Liver (tissue), 8 donors: ENCODE measurements at regions not wholly inside any gene's neighbourhood (a gene's known extent, or its start where the extent isn't known, plus 50 kb on each side); places are given as distances from the start of the nearest gene placed in this dataset.
"Not testable (repeated sequence)": the region's sequence is repeated elsewhere in the genome, so short reads cannot be mapped to it uniquely, and the experiment has no call there.

Source experiments
- DNase-seq: peaks from one replicate; pipeline ENCODE4 v3.0.0-alpha.2; 2017; ENCODE audit warnings: low spot score
- H3K27ac ChIP-seq, 2 donors: one replicate each; pipeline ENCODE4 v1.7.0; 2013; ENCODE audit warnings: inconsistent platforms in 2 of 2, low read length in 2 of 2, control low read depth in 1 of 2, low read depth in 1 of 2, mild to moderate bottlenecking in 1 of 2
- H3K27me3 ChIP-seq, 4 donors: one replicate each; pipeline versions ENCODE4 v1.6.1 to v1.7.0; 2013; ENCODE audit warnings: low read length in 3 of 4, inconsistent platforms in 1 of 4, mild to moderate bottlenecking in 1 of 4, moderate library complexity in 1 of 4; ENCODE audit not compliant: control insufficient read depth in 4 of 4, insufficient read depth in 4 of 4
- H3K36me3 ChIP-seq, 4 donors: one replicate each; pipeline versions ENCODE4 v1.6.1 to v1.7.0; 2013; ENCODE audit warnings: low read length in 3 of 4, mild to moderate bottlenecking in 3 of 4, low read depth in 1 of 4, moderate library complexity in 1 of 4; ENCODE audit not compliant: control insufficient read depth in 4 of 4, insufficient read depth in 3 of 4
- H3K4me1 ChIP-seq, 4 donors: one replicate each; pipeline versions ENCODE4 v1.6.1 to v1.7.0; 2013; ENCODE audit warnings: low read length in 3 of 4, mild to moderate bottlenecking in 3 of 4, moderate library complexity in 1 of 4; ENCODE audit not compliant: control insufficient read depth in 4 of 4, insufficient read depth in 4 of 4
- H3K4me3 ChIP-seq, 3 donors: one replicate each; pipeline versions ENCODE4 v1.6.1 to v1.7.0; 2013; ENCODE audit warnings: low read length in 3 of 3, control low read depth in 1 of 3, low read depth in 1 of 3, mild to moderate bottlenecking in 1 of 3
- H3K9ac ChIP-seq, 2 donors: one replicate each; pipeline ENCODE4 v1.7.0; 2013; ENCODE audit warnings: low read length in 2 of 2, mild to moderate bottlenecking in 2 of 2, moderate library complexity in 2 of 2, control low read depth in 1 of 2, low read depth in 1 of 2
- H3K9me3 ChIP-seq, 4 donors: one replicate each; pipeline versions ENCODE4 v1.6.1 to v1.7.0; 2013; ENCODE audit warnings: low read length in 3 of 4; ENCODE audit not compliant: control insufficient read depth in 4 of 4
- ATF3 ChIP-seq: IDR thresholded peaks from 2 replicates; pipeline ENCODE4 v1.6.1; 2016; ENCODE audit warnings: antibody characterized with exemption
- EGR1 ChIP-seq, 2 donors: IDR thresholded peaks; 2 replicates each; pipeline ENCODE4 v1.6.1; 2016 to 2018; ENCODE audit warnings: antibody characterized with exemption in 2 of 2, low read depth in 2 of 2
- GABPA ChIP-seq, 2 donors: IDR thresholded peaks in 1 of 2; conservative IDR thresholded peaks in 1 of 2; 2 replicates each; pipeline ENCODE4 v1.6.1; 2016; ENCODE audit warnings: antibody characterized with exemption in 2 of 2, mild to moderate bottlenecking in 1 of 2, moderate library complexity in 1 of 2
- HNF4A ChIP-seq, 2 donors: conservative IDR thresholded peaks; 2 replicates each; pipeline ENCODE4 v1.6.1; 2016; ENCODE audit warnings: antibody characterized with exemption in 2 of 2, mild to moderate bottlenecking in 2 of 2
- HNF4G ChIP-seq: IDR thresholded peaks from 2 replicates; pipeline ENCODE4 v1.6.1; 2016; ENCODE audit warnings: antibody characterized with exemption
- JUND ChIP-seq, 2 donors: IDR thresholded peaks; 2 replicates each; pipeline ENCODE4 v1.6.1; 2016; ENCODE audit warnings: antibody characterized with exemption in 2 of 2
- MAX ChIP-seq: IDR thresholded peaks from 2 replicates; pipeline ENCODE4 v1.6.1; 2016; ENCODE audit warnings: antibody characterized with exemption
- RAD21 ChIP-seq, 2 donors: IDR thresholded peaks; 2 replicates each; pipeline ENCODE4 v1.6.1; 2016; ENCODE audit warnings: antibody characterized with exemption in 2 of 2, mild to moderate bottlenecking in 2 of 2
- SP1 ChIP-seq: IDR thresholded peaks from 2 replicates; pipeline ENCODE4 v1.6.1; 2018; ENCODE audit warnings: antibody characterized with exemption, mild to moderate bottlenecking
- WGBS: extraction: QIAGEN DNeasy Blood & Tissue Kit; methylation state at CpG from one replicate; pipeline ENCODE4 v1.1.7; 2013; 5-methylcytosine and 5-hydroxymethylcytosine counted together
- TF ChIP-seq, protein P1 (sequence below): fragments of 150-350 bp; IDR thresholded peaks from 2 replicates; pipeline ENCODE4 v1.5.1; 2017; ENCODE audit warnings: improper control_type of control experiment, low read depth, low read length; ENCODE audit not compliant: missing input control
- TF ChIP-seq, protein P2 (sequence below): IDR thresholded peaks from 2 replicates; pipeline ENCODE4 v1.6.1; 2016; ENCODE audit warnings: antibody characterized with exemption, mild to moderate bottlenecking
- donor health status: healthy.
- donor health status: healthy.
- donor health status: healthy.
- donor health status: healthy.
- donor health status: healthy.

DNA sequence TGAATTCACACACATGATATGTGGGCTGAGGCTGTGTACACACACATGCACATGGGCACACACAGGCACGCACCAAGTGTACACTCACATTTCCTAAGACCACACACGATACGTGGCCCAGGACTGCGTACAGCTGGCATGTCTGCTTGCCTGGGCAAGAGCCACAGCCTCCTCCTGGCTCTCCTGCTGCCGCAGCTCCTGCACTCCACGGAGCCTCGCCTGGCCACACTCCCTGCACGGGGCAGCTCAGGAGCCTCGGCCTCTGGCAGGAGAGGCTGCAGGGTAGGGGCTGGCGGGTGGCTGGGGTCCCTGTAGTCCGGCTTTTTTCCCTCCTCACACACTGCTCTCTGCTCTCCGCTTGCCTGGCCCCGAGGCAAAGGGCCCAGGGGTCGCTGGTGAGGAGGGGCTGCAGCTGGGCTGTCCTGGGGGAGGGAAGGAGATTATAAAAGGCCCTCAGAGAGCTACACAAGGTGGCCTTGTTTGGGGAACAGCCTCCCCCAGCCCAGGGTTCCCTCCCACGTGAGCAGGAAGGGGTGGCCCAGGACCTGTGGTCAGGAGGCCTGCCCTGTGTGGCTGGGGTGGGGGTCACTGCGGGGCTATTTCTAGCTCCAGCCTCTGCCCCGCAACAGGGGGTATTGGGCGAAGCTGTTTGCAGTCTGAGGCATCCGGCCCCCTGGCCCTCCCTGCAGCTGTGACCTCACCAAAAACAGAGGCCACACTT lies 89.0 kb upstream of the SFSWAP start:
- Histone ChIP-seq H3K9ac (no peak overlapping the region), H3K4me3 (no peak overlapping the region), H3K27ac (no peak overlapping the region), H3K27me3 (peaks cover 0 to 2% (median 0%) of the 10 kb centered on the region in 4 donors), H3K4me1 (no peaks in the 10 kb centered on the region), H3K9me3 (no peaks in the 10 kb centered on the region), H3K36me3 (no peaks in the 10 kb centered on the region)
- WGBS: 39% methylated on average over 19 of the region's 19 CpGs
- no peak for DNase-seq
- TF ChIP-seq HNF4G (no peak), EGR1 (IDR thresholded peaks at IDR 0.05; ENCODE audit: low read depth in 2 of 2) (no peak), HNF4A (conservative IDR thresholded peaks at IDR 0.05) (no peak), GABPA (IDR thresholded peaks at IDR 0.05 in 1 of 2, conservative IDR thresholded peaks at IDR 0.05 in 1 of 2) (no peak), MAX (no peak), ATF3 (no peak), SP1 (no peak)
- TF ChIP-seq, protein P1, sequence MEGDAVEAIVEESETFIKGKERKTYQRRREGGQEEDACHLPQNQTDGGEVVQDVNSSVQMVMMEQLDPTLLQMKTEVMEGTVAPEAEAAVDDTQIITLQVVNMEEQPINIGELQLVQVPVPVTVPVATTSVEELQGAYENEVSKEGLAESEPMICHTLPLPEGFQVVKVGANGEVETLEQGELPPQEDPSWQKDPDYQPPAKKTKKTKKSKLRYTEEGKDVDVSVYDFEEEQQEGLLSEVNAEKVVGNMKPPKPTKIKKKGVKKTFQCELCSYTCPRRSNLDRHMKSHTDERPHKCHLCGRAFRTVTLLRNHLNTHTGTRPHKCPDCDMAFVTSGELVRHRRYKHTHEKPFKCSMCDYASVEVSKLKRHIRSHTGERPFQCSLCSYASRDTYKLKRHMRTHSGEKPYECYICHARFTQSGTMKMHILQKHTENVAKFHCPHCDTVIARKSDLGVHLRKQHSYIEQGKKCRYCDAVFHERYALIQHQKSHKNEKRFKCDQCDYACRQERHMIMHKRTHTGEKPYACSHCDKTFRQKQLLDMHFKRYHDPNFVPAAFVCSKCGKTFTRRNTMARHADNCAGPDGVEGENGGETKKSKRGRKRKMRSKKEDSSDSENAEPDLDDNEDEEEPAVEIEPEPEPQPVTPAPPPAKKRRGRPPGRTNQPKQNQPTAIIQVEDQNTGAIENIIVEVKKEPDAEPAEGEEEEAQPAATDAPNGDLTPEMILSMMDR: no peak
- TF ChIP-seq, protein P2, sequence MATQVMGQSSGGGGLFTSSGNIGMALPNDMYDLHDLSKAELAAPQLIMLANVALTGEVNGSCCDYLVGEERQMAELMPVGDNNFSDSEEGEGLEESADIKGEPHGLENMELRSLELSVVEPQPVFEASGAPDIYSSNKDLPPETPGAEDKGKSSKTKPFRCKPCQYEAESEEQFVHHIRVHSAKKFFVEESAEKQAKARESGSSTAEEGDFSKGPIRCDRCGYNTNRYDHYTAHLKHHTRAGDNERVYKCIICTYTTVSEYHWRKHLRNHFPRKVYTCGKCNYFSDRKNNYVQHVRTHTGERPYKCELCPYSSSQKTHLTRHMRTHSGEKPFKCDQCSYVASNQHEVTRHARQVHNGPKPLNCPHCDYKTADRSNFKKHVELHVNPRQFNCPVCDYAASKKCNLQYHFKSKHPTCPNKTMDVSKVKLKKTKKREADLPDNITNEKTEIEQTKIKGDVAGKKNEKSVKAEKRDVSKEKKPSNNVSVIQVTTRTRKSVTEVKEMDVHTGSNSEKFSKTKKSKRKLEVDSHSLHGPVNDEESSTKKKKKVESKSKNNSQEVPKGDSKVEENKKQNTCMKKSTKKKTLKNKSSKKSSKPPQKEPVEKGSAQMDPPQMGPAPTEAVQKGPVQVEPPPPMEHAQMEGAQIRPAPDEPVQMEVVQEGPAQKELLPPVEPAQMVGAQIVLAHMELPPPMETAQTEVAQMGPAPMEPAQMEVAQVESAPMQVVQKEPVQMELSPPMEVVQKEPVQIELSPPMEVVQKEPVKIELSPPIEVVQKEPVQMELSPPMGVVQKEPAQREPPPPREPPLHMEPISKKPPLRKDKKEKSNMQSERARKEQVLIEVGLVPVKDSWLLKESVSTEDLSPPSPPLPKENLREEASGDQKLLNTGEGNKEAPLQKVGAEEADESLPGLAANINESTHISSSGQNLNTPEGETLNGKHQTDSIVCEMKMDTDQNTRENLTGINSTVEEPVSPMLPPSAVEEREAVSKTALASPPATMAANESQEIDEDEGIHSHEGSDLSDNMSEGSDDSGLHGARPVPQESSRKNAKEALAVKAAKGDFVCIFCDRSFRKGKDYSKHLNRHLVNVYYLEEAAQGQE: no peak

- Histone ChIP-seq H3K27me3 (peaks cover 0 to 2% (median 0%) of the 10 kb centered on the region in 4 donors), H3K36me3 (no peaks in the 10 kb centered on the region), H3K9ac (no peak overlapping the region), H3K27ac (no peak overlapping the region), H3K9me3 (no peaks in the 10 kb centered on the region), H3K4me3 (no peak overlapping the region), H3K4me1 (no peaks in the 10 kb centered on the region)
- DNase-seq: no peak
- TF ChIP-seq ATF3: no peak
- no peak for TF ChIP-seq MAX
- TF ChIP-seq JUND (IDR thresholded peaks at IDR 0.05): no peak
- no peak for TF ChIP-seq RAD21 (IDR thresholded peaks at IDR 0.05)
- 68% methylated on average over 14 of the region's 14 CpGs for WGBS
Measured at GRCh38 chr12:131622422-131622955, 88.4 kb upstream of the SFSWAP start.

GRCh38 chr12:131623404-131624368 lies 87.2 kb upstream of the SFSWAP start:
- not testable (repeated sequence) for H3K9ac ChIP-seq, DNase-seq, H3K9me3 ChIP-seq, H3K27me3 ChIP-seq, H3K36me3 ChIP-seq, H3K27ac ChIP-seq, H3K4me1 ChIP-seq, H3K4me3 ChIP-seq
- WGBS: 83% methylated on average over 15 of the region's 15 CpGs

DNA sequence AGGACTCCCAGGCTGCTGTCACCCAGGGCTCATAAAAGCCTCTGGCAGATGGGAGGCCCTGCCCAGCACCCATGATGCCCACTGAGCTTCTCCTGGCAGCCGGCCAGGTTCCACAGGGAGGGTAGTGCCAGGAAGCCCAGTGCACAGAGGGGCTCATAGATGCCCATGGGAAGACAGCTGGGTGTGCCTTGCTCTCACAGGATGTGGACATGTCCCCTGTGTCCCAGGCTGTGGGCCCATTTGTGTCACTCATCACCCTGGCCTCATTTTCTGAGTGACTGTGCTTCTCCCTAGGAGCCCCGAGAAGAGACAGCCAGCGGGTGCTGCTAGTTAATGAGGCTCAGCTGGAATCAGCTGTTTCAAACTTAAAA lies 86.5 kb upstream of the SFSWAP start:
- not testable (repeated sequence) for DNase-seq, H3K9ac ChIP-seq, H3K4me1 ChIP-seq, H3K27ac ChIP-seq, H3K27me3 ChIP-seq, H3K9me3 ChIP-seq, H3K36me3 ChIP-seq, H3K4me3 ChIP-seq
- WGBS: 25% methylated on average over 3 of the region's 3 CpGs
